ENCODE measurements at regions not wholly inside any gene's neighbourhood (a gene's known extent, or its start where the extent isn't known, plus 50 kb on each side); places are given as distances from the start of the nearest gene placed in this dataset.

DNA sequence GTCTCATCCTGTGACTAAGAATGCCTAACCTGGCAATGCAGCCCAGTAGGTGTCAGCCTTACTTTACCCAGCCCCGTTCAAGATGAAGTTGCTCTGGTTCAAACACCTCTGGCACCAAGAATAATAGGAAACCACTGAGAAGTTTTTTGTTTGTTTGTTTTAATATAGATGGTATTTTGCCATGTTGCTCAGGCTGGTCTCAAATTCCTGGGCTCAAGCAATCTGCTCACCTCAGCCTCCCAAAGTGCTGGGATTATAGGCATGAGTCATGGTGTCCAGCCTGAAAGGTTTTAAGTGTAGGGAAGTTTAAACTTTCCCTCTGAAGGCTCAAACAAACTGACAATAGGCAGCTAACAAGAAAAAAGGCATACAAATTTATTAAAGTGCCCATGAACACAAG is 51.2 kb upstream of the ABCC4 start:
- DNase-seq (ENCODE audit: extremely low spot score), result no peak
- intact Hi-C loops (cut with DNase I), result no loop called here
- no peaks in the 10 kb centered on the region for H3K27me3 ChIP-seq
- H3K36me3 ChIP-seq, result no peaks in the 10 kb centered on the region
- 93% methylated on average over 1 of the region's 1 CpG for WGBS
- peaks cover 0 to 8% (median 4%) of the 10 kb centered on the region in 4 donors for H3K9me3 ChIP-seq
- no peak overlapping the region for H3K27ac ChIP-seq (replicated peaks in 1 of 4)
- TF ChIP-seq POLR2AphosphoS5 (IDR thresholded peaks at IDR 0.05) (no peak), EP300 (IDR thresholded peaks at IDR 0.05) (no peak), POLR2A (IDR thresholded peaks at IDR 0.05; ENCODE audit: low read depth) (no peak)
- TF ChIP-seq, protein P1, sequence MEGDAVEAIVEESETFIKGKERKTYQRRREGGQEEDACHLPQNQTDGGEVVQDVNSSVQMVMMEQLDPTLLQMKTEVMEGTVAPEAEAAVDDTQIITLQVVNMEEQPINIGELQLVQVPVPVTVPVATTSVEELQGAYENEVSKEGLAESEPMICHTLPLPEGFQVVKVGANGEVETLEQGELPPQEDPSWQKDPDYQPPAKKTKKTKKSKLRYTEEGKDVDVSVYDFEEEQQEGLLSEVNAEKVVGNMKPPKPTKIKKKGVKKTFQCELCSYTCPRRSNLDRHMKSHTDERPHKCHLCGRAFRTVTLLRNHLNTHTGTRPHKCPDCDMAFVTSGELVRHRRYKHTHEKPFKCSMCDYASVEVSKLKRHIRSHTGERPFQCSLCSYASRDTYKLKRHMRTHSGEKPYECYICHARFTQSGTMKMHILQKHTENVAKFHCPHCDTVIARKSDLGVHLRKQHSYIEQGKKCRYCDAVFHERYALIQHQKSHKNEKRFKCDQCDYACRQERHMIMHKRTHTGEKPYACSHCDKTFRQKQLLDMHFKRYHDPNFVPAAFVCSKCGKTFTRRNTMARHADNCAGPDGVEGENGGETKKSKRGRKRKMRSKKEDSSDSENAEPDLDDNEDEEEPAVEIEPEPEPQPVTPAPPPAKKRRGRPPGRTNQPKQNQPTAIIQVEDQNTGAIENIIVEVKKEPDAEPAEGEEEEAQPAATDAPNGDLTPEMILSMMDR (IDR thresholded peaks at IDR 0.05), result no peak
- no peaks in the 10 kb centered on the region for H3K4me1 ChIP-seq
- H3K4me3 ChIP-seq, result no peak overlapping the region

DNA sequence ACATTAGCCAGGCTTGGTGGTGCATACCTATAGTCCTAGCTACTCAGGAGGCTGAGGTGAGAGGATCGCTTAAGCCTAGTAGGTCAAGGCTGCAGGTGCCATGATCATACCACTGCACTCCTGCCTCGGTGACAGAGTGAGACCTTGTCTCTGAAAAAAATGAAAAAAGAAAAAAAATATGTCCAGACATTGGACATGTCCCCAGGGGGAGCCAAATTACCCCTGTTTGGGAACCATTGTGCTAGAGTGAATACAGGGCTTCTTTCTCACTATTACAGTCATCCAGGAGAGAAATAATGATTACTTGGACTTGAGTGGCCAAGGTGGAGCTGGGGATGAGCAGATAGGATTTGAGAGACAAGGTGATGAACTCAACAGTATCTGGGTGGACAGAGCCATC is 52.9 kb upstream of the ABCC4 start:
- Histone ChIP-seq H3K4me1 (no peaks in the 10 kb centered on the region), H3K9me3 (peaks cover 0 to 8% (median 4%) of the 10 kb centered on the region in 4 donors), H3K27me3 (no peaks in the 10 kb centered on the region), H3K36me3 (no peaks in the 10 kb centered on the region), H3K27ac (replicated peaks in 1 of 4) (no peak overlapping the region), H3K4me3 (no peak overlapping the region)
- TF ChIP-seq POLR2AphosphoS5 (IDR thresholded peaks at IDR 0.05), result no peak
- no peak for TF ChIP-seq EP300 (IDR thresholded peaks at IDR 0.05)
- no peak for TF ChIP-seq POLR2A (IDR thresholded peaks at IDR 0.05; ENCODE audit: low read depth)
- TF ChIP-seq, protein P1 (IDR thresholded peaks at IDR 0.05), result no peak
- intact Hi-C loops (cut with DNase I), result no loop called here
- DNase-seq (ENCODE audit: extremely low spot score), result no peak
- 88% methylated on average over 2 of the region's 2 CpGs for WGBS

DNA sequence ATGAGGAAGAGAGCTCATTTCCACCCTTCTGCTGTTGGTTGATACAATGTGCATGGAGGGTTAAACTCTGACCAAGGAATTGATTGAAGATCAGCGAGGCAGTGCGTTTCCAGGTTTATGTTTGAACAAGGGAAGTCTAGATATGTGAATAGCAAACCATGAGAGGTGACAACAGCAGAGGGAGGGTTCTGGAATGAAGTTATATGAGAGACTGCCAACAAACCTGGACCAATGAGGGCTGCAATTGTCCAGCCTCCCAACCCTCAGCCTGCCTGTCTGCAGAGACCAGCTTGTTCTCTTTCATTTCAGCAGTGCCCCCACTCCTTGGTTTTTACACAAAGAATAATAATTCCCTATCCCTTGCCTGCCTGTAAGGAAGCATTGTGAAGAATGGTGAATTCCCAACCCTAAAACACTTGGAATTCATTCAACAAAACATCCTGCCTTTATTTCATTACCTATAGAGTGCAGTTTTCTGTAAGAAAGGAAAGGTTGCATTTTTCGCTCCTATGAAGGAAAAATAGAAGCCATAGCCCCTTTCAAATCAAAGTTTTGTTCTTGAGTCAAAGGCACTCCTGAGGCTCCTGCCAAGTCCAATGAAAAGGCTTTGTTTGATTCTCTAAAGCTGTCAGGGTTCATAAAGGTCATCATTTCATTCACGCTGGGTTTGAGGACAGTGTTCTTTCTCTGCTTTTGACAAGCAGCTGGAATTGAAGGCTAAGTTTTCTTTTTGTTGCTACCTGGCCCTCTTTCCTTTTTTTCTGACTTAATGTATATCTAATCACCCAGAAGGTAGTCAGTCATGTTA is 53.6 kb upstream of the ABCC4 start:
- 44% methylated on average over 4 of the region's 4 CpGs for WGBS
- Histone ChIP-seq H3K27me3 (no peaks in the 10 kb centered on the region), H3K27ac (replicated peaks in 1 of 4) (no peak overlapping the region), H3K9me3 (peaks cover 0 to 8% (median 4%) of the 10 kb centered on the region in 4 donors), H3K36me3 (no peaks in the 10 kb centered on the region), H3K4me1 (no peaks in the 10 kb centered on the region), H3K4me3 (no peak overlapping the region)
- intact Hi-C loops (cut with DNase I), result no loop called here
- DNase-seq (ENCODE audit: extremely low spot score), result no peak
- no peak for TF ChIP-seq POLR2A (IDR thresholded peaks at IDR 0.05; ENCODE audit: low read depth)
- TF ChIP-seq EP300 (IDR thresholded peaks at IDR 0.05), result no peak
- TF ChIP-seq POLR2AphosphoS5 (IDR thresholded peaks at IDR 0.05), result no peak
- TF ChIP-seq, protein P1 (IDR thresholded peaks at IDR 0.05), result no peak

DNA sequence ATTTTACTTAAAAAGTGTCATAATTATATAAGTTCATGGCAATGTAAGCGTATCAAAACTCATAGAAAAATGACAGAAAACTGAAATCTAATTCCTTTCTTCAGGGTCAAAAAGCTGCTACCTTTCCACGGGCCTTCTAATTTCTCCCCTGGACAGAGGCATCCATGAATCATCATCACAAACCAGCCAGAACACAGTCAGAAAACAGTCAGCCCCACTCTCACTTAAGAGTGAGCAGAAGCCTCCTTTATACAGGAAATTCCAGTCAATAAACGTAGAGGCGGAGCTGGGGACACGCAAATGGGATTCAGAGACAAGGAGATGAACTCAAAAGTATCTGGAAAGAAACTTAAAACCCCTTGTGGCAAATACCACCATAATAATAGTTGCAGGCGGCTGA is 54.2 kb upstream of the ABCC4 start:
- H3K36me3 ChIP-seq, result no peaks in the 10 kb centered on the region
- H3K27me3 ChIP-seq, result no peaks in the 10 kb centered on the region
- H3K9me3 ChIP-seq, result peaks cover 0 to 8% (median 4%) of the 10 kb centered on the region in 4 donors
- H3K27ac ChIP-seq (replicated peaks in 1 of 4), result no peak overlapping the region
- WGBS, result 54% methylated on average over 6 of the region's 6 CpGs
- H3K4me1 ChIP-seq, result no peaks in the 10 kb centered on the region
- H3K4me3 ChIP-seq, result no peak overlapping the region
- intact Hi-C loops (cut with DNase I), result no loop called here
- DNase-seq (ENCODE audit: extremely low spot score), result no peak
- no peak for TF ChIP-seq POLR2A (IDR thresholded peaks at IDR 0.05; ENCODE audit: low read depth)
- TF ChIP-seq POLR2AphosphoS5 (IDR thresholded peaks at IDR 0.05), result no peak
- TF ChIP-seq, protein P1 (IDR thresholded peaks at IDR 0.05), result no peak
- no peak for TF ChIP-seq EP300 (IDR thresholded peaks at IDR 0.05)

All from esophagus muscularis mucosa (tissue), 4 donors.